K562 (cell line): ENCODE measurements at regions not wholly inside any gene's neighbourhood (a gene's known extent, or its start where the extent isn't known, plus 50 kb on each side); places are given as distances from the start of the nearest gene placed in this dataset.

Experiments used
- ATAC-seq: fragments of 200-7000 bp; cut with Tn5 transposase; 3 replicates; pipeline ENCODE4 v1.9.1; 2020; ENCODE audit warnings: moderate library complexity
- BruUV-seq: library from RNA; stranded (reverse); fragments of 400-500 nt; replicated peaks from 2 replicates; lab custom pipeline; 2021; lab: Mats Ljungman, UMichigan
- CTCF ChIA-PET: fragments of 300-600 bp; formaldehyde crosslinking; extraction: SDS; loops from one replicate; lab custom pipeline; 2021; ENCODE audit warnings: low intra/inter-chr PET ratio; lab: Yijun Ruan, JAX
- POLR2A ChIA-PET: fragments of 300-600, 350-650 bp; sonication (Branson Sonifier 250); formaldehyde crosslinking; extraction: SDS; loops from one replicate; lab custom pipeline; 2021; ENCODE audit warnings: antibody characterized with exemption, inconsistent platforms; lab: Yijun Ruan, JAX
- DNase-seq, 4 experiments: peaks; one replicate each; pipeline versions ENCODE4 v3.0.0 to v3.0.0-alpha.2; 2011 to 2018; ENCODE audit warnings: low spot score in 3 of 4, mixed read lengths in 3 of 4; ENCODE audit errors: extremely low read depth in 1 of 4
- FAIRE-seq: peaks from 2 replicates; lab custom pipeline; 2011; peaks lifted over from hg19 to GRCh38; lab: Jason Lieb, UNC
- H2AFZ ChIP-seq: 2 replicates; pipeline ENCODE4 v1.6.0; 2011; ENCODE audit warnings: low read depth, low read length, control low read depth, inconsistent platforms
- H3K27ac ChIP-seq: fragments of 200-600 bp; 3 replicates; pipeline ENCODE4 v1.8.0; 2011; ENCODE audit warnings: low read depth, mild to moderate bottlenecking, control low read depth, inconsistent platforms, low read length, moderate library complexity, mixed read lengths; ENCODE audit errors: extremely low read depth
- H3K27me3 ChIP-seq, 2 experiments: fragments of 300-600 bp in 1 of 2; 2 replicates in 1 of 2; 3 replicates in 1 of 2; pipeline versions ENCODE4 v1.6.0 to v1.8.0; 2011; ENCODE audit warnings: inconsistent platforms in 2 of 2, low read length in 2 of 2, mild to moderate bottlenecking in 1 of 2, mixed read lengths in 1 of 2, moderate library complexity in 1 of 2; ENCODE audit not compliant: control insufficient read depth in 2 of 2, insufficient read depth in 2 of 2
- H3K36me3 ChIP-seq: fragments of 300-600 bp; 3 replicates; pipeline ENCODE4 v1.8.0; 2011; ENCODE audit warnings: mild to moderate bottlenecking, low read length, inconsistent platforms; ENCODE audit not compliant: control insufficient read depth, insufficient read depth
- H3K4me1 ChIP-seq, 2 experiments: fragments of 200-600 bp in 1 of 2; replicated peaks in 1 of 2; 2 replicates in 1 of 2; 3 replicates in 1 of 2; pipeline versions ENCODE4 v1.5.1 to v1.8.0; 2011; ENCODE audit warnings: inconsistent platforms in 2 of 2, low read length in 2 of 2, mild to moderate bottlenecking in 1 of 2, mixed read lengths in 1 of 2, moderate library complexity in 1 of 2; ENCODE audit not compliant: control insufficient read depth in 2 of 2, insufficient read depth in 2 of 2
- H3K4me2 ChIP-seq: 2 replicates; pipeline ENCODE4 v1.6.1; 2011; ENCODE audit warnings: low read length, control low read depth, inconsistent platforms, mixed read lengths; ENCODE audit not compliant: insufficient read depth
- H3K4me3 ChIP-seq: fragments of 200-600 bp; sonication (generic), shearing (Covaris generic); 2 replicates; pipeline ENCODE4 v1.5.1; 2016; ENCODE audit warnings: control low read depth, inconsistent platforms
- H3K79me2 ChIP-seq: fragments of 200-600 bp; 3 replicates; pipeline ENCODE4 v1.8.0; 2011; ENCODE audit warnings: low read length, inconsistent platforms; ENCODE audit not compliant: control insufficient read depth, insufficient read depth
- H3K9ac ChIP-seq, 2 experiments: 2 replicates each; pipeline versions ENCODE4 v1.6.0 to v1.6.1; 2011; ENCODE audit warnings: low read depth in 2 of 2, low read length in 2 of 2, control low read depth in 1 of 2, inconsistent platforms in 1 of 2, mild to moderate bottlenecking in 1 of 2, mixed read lengths in 1 of 2; ENCODE audit not compliant: insufficient read depth in 1 of 2
- H3K9me1 ChIP-seq: one replicate; pipeline ENCODE4 v1.6.0; 2011; ENCODE audit warnings: inconsistent platforms, mild to moderate bottlenecking, low read length, moderate library complexity; ENCODE audit not compliant: control insufficient read depth, insufficient read depth
- H3K9me3 ChIP-seq: replicated peaks from 2 replicates; pipeline ENCODE4 v1.5.1; 2011; ENCODE audit warnings: low read depth, low read length, inconsistent platforms; ENCODE audit not compliant: control insufficient read depth, insufficient read depth
- H4K20me1 ChIP-seq: replicated peaks from 2 replicates; pipeline ENCODE4 v1.6.1; 2011; ENCODE audit warnings: low read length, inconsistent platforms, mixed read lengths; ENCODE audit not compliant: control insufficient read depth, insufficient read depth
- ARID4B ChIP-seq: sonication (generic); formaldehyde crosslinking; IDR thresholded peaks from 2 replicates; pipeline ENCODE4 v1.8.0; 2022; ENCODE audit warnings: mild to moderate bottlenecking, missing genetic modification reagents
- CGGBP1 ChIP-seq: fragments of 250-450 bp; sonication (Bioruptor Pico); IDR thresholded peaks from 2 replicates; pipeline ENCODE4 v1.9.0; 2021; ENCODE audit warnings: mild to moderate bottlenecking
- CHD4 ChIP-seq: fragments of 200-600 bp; sonication (generic); IDR thresholded peaks from 3 replicates; pipeline ENCODE4 v1.6.1; 2012; ENCODE audit warnings: low read depth, mild to moderate bottlenecking, mixed read lengths, low read length, inconsistent platforms; ENCODE audit not compliant: insufficient read depth, insufficient replicate concordance, poor library complexity, severe bottlenecking
- FOXP1 ChIP-seq: sonication (generic); formaldehyde crosslinking; IDR thresholded peaks from 2 replicates; pipeline ENCODE4 v1.8.0; 2022; ENCODE audit warnings: mild to moderate bottlenecking, missing genetic modification reagents
- NUFIP1 ChIP-seq: fragments of 450-650 bp; IDR thresholded peaks from 2 replicates; pipeline ENCODE4 v1.6.1; 2018; ENCODE audit not compliant: partially characterized antibody
- SMAD2 ChIP-seq: fragments of 150-350 bp; IDR thresholded peaks from 2 replicates; pipeline ENCODE4 v1.6.1; 2014; ENCODE audit warnings: low read depth, mild to moderate bottlenecking, low read length
- SMARCE1 ChIP-seq: fragments of 450-650 bp; IDR thresholded peaks from 2 replicates; pipeline ENCODE4 v1.7.1; 2016; ENCODE audit warnings: mild to moderate bottlenecking
- SRSF7 ChIP-seq: fragments of 200-400 bp; formaldehyde crosslinking; optimal IDR thresholded peaks from 2 replicates; pipeline ENCODE3; 2017; ENCODE audit warnings: mild to moderate bottlenecking, low read depth, low read length
- SUPT5H ChIP-seq: fragments of 450-650 bp; IDR thresholded peaks from 2 replicates; pipeline ENCODE4 v1.6.1; 2016
- U2AF2 ChIP-seq: fragments of 200-400 bp; formaldehyde crosslinking; optimal IDR thresholded peaks from 2 replicates; pipeline ENCODE3; 2017; ENCODE audit warnings: low read depth, mild to moderate bottlenecking, low read length
- YBX1 ChIP-seq: fragments of 450-650 bp; IDR thresholded peaks from 2 replicates; pipeline ENCODE4 v1.7.1; 2016; ENCODE audit warnings: mild to moderate bottlenecking
- ZNF253 ChIP-seq: fragments of 250-450 bp; sonication (Bioruptor Pico); conservative IDR thresholded peaks from 2 replicates; pipeline ENCODE4 v1.6.1; 2021; ENCODE audit warnings: mild to moderate bottlenecking
- ZNF766 ChIP-seq: fragments of 200-800 bp; sonication (Bioruptor generic); conservative IDR thresholded peaks from 2 replicates; pipeline ENCODE4 v1.6.1; 2016; ENCODE audit warnings: missing genetic modification characterization, missing compliant biosample characterization
- WGBS: fragments of 100-300 bp; shearing (Covaris generic); methylation state at CpG from one replicate; pipeline ENCODE4 v1.1.6; 2016; ENCODE audit warnings: low coverage, mixed read lengths; ENCODE audit not compliant: insufficient coverage; ENCODE audit errors: missing lambda C conversion rate; 5-methylcytosine and 5-hydroxymethylcytosine counted together
- in situ Hi-C: fragments of 300-500 bp; cut with MboI; formaldehyde crosslinking; loops from 4 replicates; pipeline ENCODE4 v1.15.0; 2018; ENCODE audit warnings: inconsistent platforms, mixed read lengths
- intact Hi-C: fragments of 100-400 bp; cut with micrococcal nuclease; formaldehyde crosslinking; loops from 2 replicates; pipeline ENCODE4 v1.14.2; 2022

GRCh38 chr1:219824338-219824737 lies 104.0 kb downstream of the SLC30A10 start:
- no TSS peak for BruUV-seq
- Histone ChIP-seq H2AFZ (no peak overlapping the region), H3K9me1 (no peaks in the 10 kb centered on the region), H4K20me1 (no peaks in the 10 kb centered on the region), H3K4me2 (no peak overlapping the region), H3K9me3 (no peaks in the 10 kb centered on the region), H3K36me3 (no peaks in the 10 kb centered on the region), H3K27ac (no peak overlapping the region), H3K9ac (no peak overlapping the region), H3K27me3 (peaks cover 2 to 5% of the 10 kb centered on the region in 2 experiments; a peak in 2 of 5 replicates), H3K79me2 (no peaks in the 10 kb centered on the region), H3K4me3 (no peak overlapping the region), H3K4me1 (no peaks in the 10 kb centered on the region)
- in situ Hi-C loops: loop anchor here (25.0 kb wide), 1 partner anchor 1487 kb away; the partner anchor contains the start of gene TGFB2
- POLR2A ChIA-PET: no interaction called here
- FAIRE-seq: no peak
- ATAC-seq: no peak
- DNase-seq: no peak
- no peak for TF ChIP-seq SMAD2
- no peak for TF ChIP-seq CGGBP1
- no peak for TF ChIP-seq ZNF766 (CRISPR knock-in tag)
- TF ChIP-seq ZNF253 (CRISPR knock-in tag): no peak
- TF ChIP-seq CHD4: no peak
- no peak for TF ChIP-seq U2AF2
- TF ChIP-seq SRSF7: no peak
- TF ChIP-seq SUPT5H: no peak
- TF ChIP-seq ARID4B (CRISPR knock-in tag): no peak
- TF ChIP-seq NUFIP1: no peak
- no peak for TF ChIP-seq FOXP1 (CRISPR knock-in tag)
- no peak for TF ChIP-seq SMARCE1
- TF ChIP-seq YBX1: no peak
- 2% methylated on average over 2 of the region's 2 CpGs for WGBS
- CTCF ChIA-PET: no interaction called here
- intact Hi-C loops: no loop called here
